Stomach (tissue), 4 donors: ENCODE measurements at regions not wholly inside any gene's neighbourhood (a gene's known extent, or its start where the extent isn't known, plus 50 kb on each side); places are given as distances from the start of the nearest gene placed in this dataset.

Experiments used
- EP300 ChIP-seq: sonication (generic); formaldehyde crosslinking; IDR thresholded peaks from one replicate; pipeline ENCODE4 v1.6.1; 2017; ENCODE audit warnings: antibody characterized with exemption
- POLR2A ChIP-seq, 4 donors: fragments of 450-650 bp; IDR thresholded peaks; one replicate each; pipeline ENCODE4 v1.6.1; 2016; ENCODE audit warnings: antibody characterized with exemption in 4 of 4, control low read depth in 2 of 4, mild to moderate bottlenecking in 1 of 4, moderate library complexity in 1 of 4
- POLR2AphosphoS5 ChIP-seq, 3 donors: sonication (generic); formaldehyde crosslinking; IDR thresholded peaks; one replicate each; pipeline ENCODE4 v1.6.1; 2016; ENCODE audit warnings: antibody characterized with exemption in 3 of 3
- TF ChIP-seq, protein P1 (sequence below), 7 experiments: fragments of 450-650 bp in 4 of 7; fragments of 200-600 bp in 3 of 7; sonication (generic) in 3 of 7; IDR thresholded peaks; one replicate each; pipeline ENCODE4 v1.5.1; 2016 to 2019; ENCODE audit warnings: antibody characterized with exemption in 7 of 7, control low read depth in 2 of 7, mild to moderate bottlenecking in 1 of 7

DNA sequence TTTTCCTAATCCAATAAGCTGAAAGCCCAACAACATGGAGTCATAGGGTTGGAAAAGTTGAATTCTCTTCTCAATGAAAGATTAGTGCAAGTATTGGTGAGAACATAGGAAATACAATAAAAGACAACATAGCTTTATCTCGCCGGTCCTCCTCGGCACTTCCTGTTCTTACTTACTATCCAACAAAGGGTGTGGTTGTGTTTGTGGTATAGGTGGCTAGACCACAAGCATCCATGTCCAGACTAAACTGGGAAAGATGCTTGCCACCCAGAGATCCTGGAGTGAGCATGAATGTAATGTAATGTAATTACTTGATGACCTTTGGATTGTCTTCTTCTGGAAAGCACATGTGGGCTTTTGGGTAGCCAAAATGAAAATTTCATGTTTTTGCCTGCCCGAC lies 223.8 kb downstream of the CPE start:
- TF ChIP-seq POLR2A (IDR thresholded peaks at IDR 0.05) = no peak
- TF ChIP-seq, protein P1, sequence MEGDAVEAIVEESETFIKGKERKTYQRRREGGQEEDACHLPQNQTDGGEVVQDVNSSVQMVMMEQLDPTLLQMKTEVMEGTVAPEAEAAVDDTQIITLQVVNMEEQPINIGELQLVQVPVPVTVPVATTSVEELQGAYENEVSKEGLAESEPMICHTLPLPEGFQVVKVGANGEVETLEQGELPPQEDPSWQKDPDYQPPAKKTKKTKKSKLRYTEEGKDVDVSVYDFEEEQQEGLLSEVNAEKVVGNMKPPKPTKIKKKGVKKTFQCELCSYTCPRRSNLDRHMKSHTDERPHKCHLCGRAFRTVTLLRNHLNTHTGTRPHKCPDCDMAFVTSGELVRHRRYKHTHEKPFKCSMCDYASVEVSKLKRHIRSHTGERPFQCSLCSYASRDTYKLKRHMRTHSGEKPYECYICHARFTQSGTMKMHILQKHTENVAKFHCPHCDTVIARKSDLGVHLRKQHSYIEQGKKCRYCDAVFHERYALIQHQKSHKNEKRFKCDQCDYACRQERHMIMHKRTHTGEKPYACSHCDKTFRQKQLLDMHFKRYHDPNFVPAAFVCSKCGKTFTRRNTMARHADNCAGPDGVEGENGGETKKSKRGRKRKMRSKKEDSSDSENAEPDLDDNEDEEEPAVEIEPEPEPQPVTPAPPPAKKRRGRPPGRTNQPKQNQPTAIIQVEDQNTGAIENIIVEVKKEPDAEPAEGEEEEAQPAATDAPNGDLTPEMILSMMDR (IDR thresholded peaks at IDR 0.05) = no peak
- TF ChIP-seq POLR2AphosphoS5 (IDR thresholded peaks at IDR 0.05) = no peak
- TF ChIP-seq EP300 = no peak
